GM23338 (cell line): ENCODE measurements at regions not wholly inside any gene's neighbourhood (a gene's known extent, or its start where the extent isn't known, plus 50 kb on each side); places are given as distances from the start of the nearest gene placed in this dataset.
A peak's percentile ranks its signal among the peaks of the same experiment; 100 is the strongest.

Experiments
- ATAC-seq: fragments of 200-7000 bp; cut with Tn5 transposase; 3 replicates; pipeline ENCODE4 v1.9.1; 2020
- DNase-seq: peaks from one replicate; pipeline ENCODE4 v3.0.0-alpha.2; 2015; ENCODE audit warnings: low spot score
- H2AFZ ChIP-seq: fragments of 200-600 bp; sonication (generic); 2 replicates; pipeline ENCODE4 v1.8.0; 2016; ENCODE audit warnings: antibody characterized with exemption, mild to moderate bottlenecking, moderate library complexity
- H3F3A ChIP-seq: fragments of 200-600 bp; sonication (generic); replicated peaks from 2 replicates; pipeline ENCODE4 v1.8.0; 2017; ENCODE audit warnings: antibody characterized with exemption, mixed run types, low read depth
- H3K27ac ChIP-seq: fragments of 200-600 bp; sonication (generic); 2 replicates; pipeline ENCODE4 v1.6.1; 2016; ENCODE audit warnings: low read depth
- H3K27me3 ChIP-seq: fragments of 200-600 bp; sonication (generic); 2 replicates; pipeline ENCODE4 v1.8.0; 2016; ENCODE audit warnings: mild to moderate bottlenecking, mixed run types, moderate library complexity; ENCODE audit not compliant: insufficient read depth
- H3K36me3 ChIP-seq: fragments of 200-600 bp; sonication (generic); 2 replicates; pipeline ENCODE4 v1.8.0; 2016; ENCODE audit warnings: mild to moderate bottlenecking; ENCODE audit not compliant: insufficient read depth
- H3K4me1 ChIP-seq: fragments of 200-600 bp; sonication (generic); 2 replicates; pipeline ENCODE4 v1.8.0; 2016; ENCODE audit warnings: mild to moderate bottlenecking, moderate library complexity; ENCODE audit not compliant: insufficient read depth
- H3K4me2 ChIP-seq: fragments of 200-600 bp; sonication (generic); 2 replicates; pipeline ENCODE4 v1.7.1; 2017; ENCODE audit warnings: mixed run types
- H3K4me3 ChIP-seq: fragments of 200-600 bp; sonication (generic); 2 replicates; pipeline ENCODE4 v1.6.1; 2016; ENCODE audit warnings: mixed run types
- H3K79me2 ChIP-seq: fragments of 200-600 bp; sonication (generic); replicated peaks from 2 replicates; pipeline ENCODE4 v1.8.0; 2017; ENCODE audit warnings: mild to moderate bottlenecking; ENCODE audit not compliant: insufficient read depth
- H3K9me2 ChIP-seq: fragments of 200-600 bp; sonication (generic); 2 replicates; pipeline ENCODE4 v1.8.0; 2017; ENCODE audit not compliant: insufficient read depth
- H4K20me1 ChIP-seq: fragments of 200-600 bp; sonication (generic); replicated peaks from 2 replicates; pipeline ENCODE4 v1.8.0; 2017; ENCODE audit warnings: mild to moderate bottlenecking; ENCODE audit not compliant: insufficient read depth
- H3K27ac Mint-ChIP-seq: 2 replicates; pipeline ENCODE4 v1.8.0; 2020; ENCODE audit warnings: inconsistent platforms, mild to moderate bottlenecking, moderate library complexity, mixed read lengths
- H3K27me3 Mint-ChIP-seq: 3 replicates; pipeline ENCODE4 v1.8.0; 2022; ENCODE audit warnings: low read depth, mild to moderate bottlenecking, moderate library complexity, mixed read lengths, inconsistent platforms; ENCODE audit not compliant: insufficient read depth, poor library complexity
- H3K36me3 Mint-ChIP-seq: 3 replicates; pipeline ENCODE4 v1.8.0; 2021; ENCODE audit warnings: low read depth, mild to moderate bottlenecking, inconsistent platforms, moderate library complexity, mixed read lengths
- H3K4me1 Mint-ChIP-seq: 3 replicates; pipeline ENCODE4 v1.8.0; 2020; ENCODE audit warnings: mild to moderate bottlenecking, inconsistent platforms, mixed read lengths
- H3K4me3 Mint-ChIP-seq: 3 replicates; pipeline ENCODE4 v1.8.0; 2021; ENCODE audit warnings: moderate library complexity, mild to moderate bottlenecking, inconsistent platforms, mixed read lengths
- H3K9me3 Mint-ChIP-seq: 3 replicates; pipeline ENCODE4 v1.8.0; 2020; ENCODE audit warnings: moderate library complexity, mild to moderate bottlenecking, inconsistent platforms, mixed read lengths
- CREB1 ChIP-seq: fragments of 250-450 bp; sonication (Bioruptor Pico); IDR thresholded peaks from 2 replicates; pipeline ENCODE4 v1.5.0; 2020; ENCODE audit warnings: low read depth, mild to moderate bottlenecking, moderate library complexity
- EZH2 ChIP-seq: fragments of 200-600 bp; sonication (generic); IDR thresholded peaks from one replicate; pipeline ENCODE4 v1.8.0; 2017; ENCODE audit warnings: antibody characterized with exemption, mild to moderate bottlenecking, low read depth; ENCODE audit not compliant: unreplicated experiment
- EZH2phosphoT487 ChIP-seq: fragments of 200-600 bp; sonication (generic); IDR thresholded peaks from one replicate; pipeline ENCODE4 v1.8.1; 2018; ENCODE audit warnings: antibody characterized with exemption; ENCODE audit not compliant: unreplicated experiment
- JUNB ChIP-seq: IDR thresholded peaks from one replicate; pipeline ENCODE4 v1.6.1; 2016; ENCODE audit warnings: antibody characterized with exemption; ENCODE audit not compliant: unreplicated experiment
- NANOG ChIP-seq: IDR thresholded peaks from 2 replicates; pipeline ENCODE4 v1.6.1; 2016; ENCODE audit warnings: antibody characterized with exemption, borderline replicate concordance
- POLR2AphosphoS5 ChIP-seq: IDR thresholded peaks from 2 replicates; pipeline ENCODE4 v1.6.1; 2016; ENCODE audit warnings: antibody characterized with exemption, low read depth
- STAT1 ChIP-seq: IDR thresholded peaks from one replicate; pipeline ENCODE4 v1.6.1; 2016; ENCODE audit warnings: antibody characterized with exemption; ENCODE audit not compliant: unreplicated experiment
- ZNF114 ChIP-seq: fragments of 250-450 bp; sonication (Bioruptor Pico); IDR thresholded peaks from 2 replicates; pipeline ENCODE4 v1.5.0; 2020; ENCODE audit warnings: mild to moderate bottlenecking, moderate library complexity
- ZNF331 ChIP-seq: fragments of 250-450 bp; sonication (Bioruptor Pico); IDR thresholded peaks from 2 replicates; pipeline ENCODE4 v1.5.0; 2020; ENCODE audit warnings: low read depth, mild to moderate bottlenecking, moderate library complexity
- TF ChIP-seq, protein P1 (sequence below), 2 experiments: fragments of 200-600 bp in 1 of 2; sonication (generic) in 1 of 2; conservative IDR thresholded peaks; 2 replicates each; pipeline versions ENCODE4 v1.5.1 to v1.6.1; 2016 to 2017; ENCODE audit warnings: antibody characterized with exemption in 2 of 2, low read depth in 2 of 2, mild to moderate bottlenecking in 2 of 2, moderate library complexity in 1 of 2
- TF ChIP-seq, protein P2 (sequence below): IDR thresholded peaks from 2 replicates; pipeline ENCODE4 v1.6.1; 2016; ENCODE audit warnings: antibody characterized with exemption
- TF ChIP-seq, protein P3 (sequence below): IDR thresholded peaks from one replicate; pipeline ENCODE4 v1.6.1; 2018; ENCODE audit warnings: antibody characterized with exemption; ENCODE audit not compliant: unreplicated experiment
- TF ChIP-seq, protein P4 (sequence below): fragments of 250-450 bp; sonication (Bioruptor Pico); IDR thresholded peaks from 2 replicates; pipeline ENCODE4 v1.5.0; 2020; ENCODE audit warnings: mild to moderate bottlenecking, moderate library complexity

DNA sequence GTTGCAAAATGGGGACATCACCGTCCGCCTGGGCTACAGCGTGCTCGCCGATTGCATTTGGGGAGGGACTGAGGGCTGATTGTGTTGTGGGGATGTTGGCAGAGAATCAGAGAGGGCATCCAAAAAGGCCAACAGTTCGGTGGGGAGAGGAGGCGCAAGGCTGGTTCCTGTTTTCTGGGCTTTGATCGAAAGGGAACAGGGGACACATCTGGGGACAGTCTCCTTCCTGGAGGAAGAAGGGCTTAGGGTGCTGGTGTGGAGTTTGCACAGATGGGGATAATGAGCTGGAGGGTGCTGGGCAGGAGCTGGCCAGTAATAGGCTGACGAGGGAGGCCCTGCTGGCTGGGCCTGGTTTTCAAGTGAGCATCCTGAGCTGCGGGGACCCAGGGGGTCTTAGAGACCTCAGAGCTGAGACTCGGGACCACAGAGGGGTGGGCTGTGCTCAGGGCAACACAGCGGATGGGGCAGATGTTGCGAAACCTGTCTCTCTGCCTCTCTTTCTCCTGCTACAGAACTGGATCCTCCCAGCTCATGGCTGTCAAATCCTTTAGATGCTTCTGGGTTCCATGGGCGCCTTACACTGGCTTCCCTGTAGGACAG, 288.7 kb downstream of the SEC14L1 start:
- Histone ChIP-seq H3K4me1 (peaks cover 38% of the 10 kb centered on the region), H3K9me2 (no peaks in the 10 kb centered on the region), H3K79me2 (peaks cover 59% of the 10 kb centered on the region), H3K27ac (no peak overlapping the region), H3K4me3 (no peak overlapping the region), H3K36me3 (no peaks in the 10 kb centered on the region), H3K27me3 (no peaks in the 10 kb centered on the region), H4K20me1 (peaks cover 5% of the 10 kb centered on the region), H2AFZ (no peak overlapping the region), H3F3A (0 out of 2 replicates have a peak, but pooled peaks cover 5% of the 10 kb centered on the region), H3K4me2 (peak overlapping the region; percentile 61; the same call in 1 of the 2 replicates)
- no peaks in the 10 kb centered on the region for H3K36me3 Mint-ChIP-seq
- peak; percentile 7; the same call in 1 of the 3 replicates for ATAC-seq
- TF ChIP-seq, protein P1, sequence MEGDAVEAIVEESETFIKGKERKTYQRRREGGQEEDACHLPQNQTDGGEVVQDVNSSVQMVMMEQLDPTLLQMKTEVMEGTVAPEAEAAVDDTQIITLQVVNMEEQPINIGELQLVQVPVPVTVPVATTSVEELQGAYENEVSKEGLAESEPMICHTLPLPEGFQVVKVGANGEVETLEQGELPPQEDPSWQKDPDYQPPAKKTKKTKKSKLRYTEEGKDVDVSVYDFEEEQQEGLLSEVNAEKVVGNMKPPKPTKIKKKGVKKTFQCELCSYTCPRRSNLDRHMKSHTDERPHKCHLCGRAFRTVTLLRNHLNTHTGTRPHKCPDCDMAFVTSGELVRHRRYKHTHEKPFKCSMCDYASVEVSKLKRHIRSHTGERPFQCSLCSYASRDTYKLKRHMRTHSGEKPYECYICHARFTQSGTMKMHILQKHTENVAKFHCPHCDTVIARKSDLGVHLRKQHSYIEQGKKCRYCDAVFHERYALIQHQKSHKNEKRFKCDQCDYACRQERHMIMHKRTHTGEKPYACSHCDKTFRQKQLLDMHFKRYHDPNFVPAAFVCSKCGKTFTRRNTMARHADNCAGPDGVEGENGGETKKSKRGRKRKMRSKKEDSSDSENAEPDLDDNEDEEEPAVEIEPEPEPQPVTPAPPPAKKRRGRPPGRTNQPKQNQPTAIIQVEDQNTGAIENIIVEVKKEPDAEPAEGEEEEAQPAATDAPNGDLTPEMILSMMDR (conservative IDR thresholded peaks at IDR 0.05; ENCODE audit: low read depth in 2 of 2), result no peak
- TF ChIP-seq ZNF114 (no peak), STAT1 (no peak), JUNB (no peak), EZH2phosphoT487 (no peak), CREB1 (no peak), POLR2AphosphoS5 (no peak), ZNF331 (CRISPR knock-in tag) (no peak), NANOG (no peak), EZH2 (no peak)
- TF ChIP-seq, protein P2, sequence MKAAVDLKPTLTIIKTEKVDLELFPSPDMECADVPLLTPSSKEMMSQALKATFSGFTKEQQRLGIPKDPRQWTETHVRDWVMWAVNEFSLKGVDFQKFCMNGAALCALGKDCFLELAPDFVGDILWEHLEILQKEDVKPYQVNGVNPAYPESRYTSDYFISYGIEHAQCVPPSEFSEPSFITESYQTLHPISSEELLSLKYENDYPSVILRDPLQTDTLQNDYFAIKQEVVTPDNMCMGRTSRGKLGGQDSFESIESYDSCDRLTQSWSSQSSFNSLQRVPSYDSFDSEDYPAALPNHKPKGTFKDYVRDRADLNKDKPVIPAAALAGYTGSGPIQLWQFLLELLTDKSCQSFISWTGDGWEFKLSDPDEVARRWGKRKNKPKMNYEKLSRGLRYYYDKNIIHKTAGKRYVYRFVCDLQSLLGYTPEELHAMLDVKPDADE, result no peak
- TF ChIP-seq, protein P3, sequence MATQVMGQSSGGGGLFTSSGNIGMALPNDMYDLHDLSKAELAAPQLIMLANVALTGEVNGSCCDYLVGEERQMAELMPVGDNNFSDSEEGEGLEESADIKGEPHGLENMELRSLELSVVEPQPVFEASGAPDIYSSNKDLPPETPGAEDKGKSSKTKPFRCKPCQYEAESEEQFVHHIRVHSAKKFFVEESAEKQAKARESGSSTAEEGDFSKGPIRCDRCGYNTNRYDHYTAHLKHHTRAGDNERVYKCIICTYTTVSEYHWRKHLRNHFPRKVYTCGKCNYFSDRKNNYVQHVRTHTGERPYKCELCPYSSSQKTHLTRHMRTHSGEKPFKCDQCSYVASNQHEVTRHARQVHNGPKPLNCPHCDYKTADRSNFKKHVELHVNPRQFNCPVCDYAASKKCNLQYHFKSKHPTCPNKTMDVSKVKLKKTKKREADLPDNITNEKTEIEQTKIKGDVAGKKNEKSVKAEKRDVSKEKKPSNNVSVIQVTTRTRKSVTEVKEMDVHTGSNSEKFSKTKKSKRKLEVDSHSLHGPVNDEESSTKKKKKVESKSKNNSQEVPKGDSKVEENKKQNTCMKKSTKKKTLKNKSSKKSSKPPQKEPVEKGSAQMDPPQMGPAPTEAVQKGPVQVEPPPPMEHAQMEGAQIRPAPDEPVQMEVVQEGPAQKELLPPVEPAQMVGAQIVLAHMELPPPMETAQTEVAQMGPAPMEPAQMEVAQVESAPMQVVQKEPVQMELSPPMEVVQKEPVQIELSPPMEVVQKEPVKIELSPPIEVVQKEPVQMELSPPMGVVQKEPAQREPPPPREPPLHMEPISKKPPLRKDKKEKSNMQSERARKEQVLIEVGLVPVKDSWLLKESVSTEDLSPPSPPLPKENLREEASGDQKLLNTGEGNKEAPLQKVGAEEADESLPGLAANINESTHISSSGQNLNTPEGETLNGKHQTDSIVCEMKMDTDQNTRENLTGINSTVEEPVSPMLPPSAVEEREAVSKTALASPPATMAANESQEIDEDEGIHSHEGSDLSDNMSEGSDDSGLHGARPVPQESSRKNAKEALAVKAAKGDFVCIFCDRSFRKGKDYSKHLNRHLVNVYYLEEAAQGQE, result no peak
- TF ChIP-seq, protein P4, sequence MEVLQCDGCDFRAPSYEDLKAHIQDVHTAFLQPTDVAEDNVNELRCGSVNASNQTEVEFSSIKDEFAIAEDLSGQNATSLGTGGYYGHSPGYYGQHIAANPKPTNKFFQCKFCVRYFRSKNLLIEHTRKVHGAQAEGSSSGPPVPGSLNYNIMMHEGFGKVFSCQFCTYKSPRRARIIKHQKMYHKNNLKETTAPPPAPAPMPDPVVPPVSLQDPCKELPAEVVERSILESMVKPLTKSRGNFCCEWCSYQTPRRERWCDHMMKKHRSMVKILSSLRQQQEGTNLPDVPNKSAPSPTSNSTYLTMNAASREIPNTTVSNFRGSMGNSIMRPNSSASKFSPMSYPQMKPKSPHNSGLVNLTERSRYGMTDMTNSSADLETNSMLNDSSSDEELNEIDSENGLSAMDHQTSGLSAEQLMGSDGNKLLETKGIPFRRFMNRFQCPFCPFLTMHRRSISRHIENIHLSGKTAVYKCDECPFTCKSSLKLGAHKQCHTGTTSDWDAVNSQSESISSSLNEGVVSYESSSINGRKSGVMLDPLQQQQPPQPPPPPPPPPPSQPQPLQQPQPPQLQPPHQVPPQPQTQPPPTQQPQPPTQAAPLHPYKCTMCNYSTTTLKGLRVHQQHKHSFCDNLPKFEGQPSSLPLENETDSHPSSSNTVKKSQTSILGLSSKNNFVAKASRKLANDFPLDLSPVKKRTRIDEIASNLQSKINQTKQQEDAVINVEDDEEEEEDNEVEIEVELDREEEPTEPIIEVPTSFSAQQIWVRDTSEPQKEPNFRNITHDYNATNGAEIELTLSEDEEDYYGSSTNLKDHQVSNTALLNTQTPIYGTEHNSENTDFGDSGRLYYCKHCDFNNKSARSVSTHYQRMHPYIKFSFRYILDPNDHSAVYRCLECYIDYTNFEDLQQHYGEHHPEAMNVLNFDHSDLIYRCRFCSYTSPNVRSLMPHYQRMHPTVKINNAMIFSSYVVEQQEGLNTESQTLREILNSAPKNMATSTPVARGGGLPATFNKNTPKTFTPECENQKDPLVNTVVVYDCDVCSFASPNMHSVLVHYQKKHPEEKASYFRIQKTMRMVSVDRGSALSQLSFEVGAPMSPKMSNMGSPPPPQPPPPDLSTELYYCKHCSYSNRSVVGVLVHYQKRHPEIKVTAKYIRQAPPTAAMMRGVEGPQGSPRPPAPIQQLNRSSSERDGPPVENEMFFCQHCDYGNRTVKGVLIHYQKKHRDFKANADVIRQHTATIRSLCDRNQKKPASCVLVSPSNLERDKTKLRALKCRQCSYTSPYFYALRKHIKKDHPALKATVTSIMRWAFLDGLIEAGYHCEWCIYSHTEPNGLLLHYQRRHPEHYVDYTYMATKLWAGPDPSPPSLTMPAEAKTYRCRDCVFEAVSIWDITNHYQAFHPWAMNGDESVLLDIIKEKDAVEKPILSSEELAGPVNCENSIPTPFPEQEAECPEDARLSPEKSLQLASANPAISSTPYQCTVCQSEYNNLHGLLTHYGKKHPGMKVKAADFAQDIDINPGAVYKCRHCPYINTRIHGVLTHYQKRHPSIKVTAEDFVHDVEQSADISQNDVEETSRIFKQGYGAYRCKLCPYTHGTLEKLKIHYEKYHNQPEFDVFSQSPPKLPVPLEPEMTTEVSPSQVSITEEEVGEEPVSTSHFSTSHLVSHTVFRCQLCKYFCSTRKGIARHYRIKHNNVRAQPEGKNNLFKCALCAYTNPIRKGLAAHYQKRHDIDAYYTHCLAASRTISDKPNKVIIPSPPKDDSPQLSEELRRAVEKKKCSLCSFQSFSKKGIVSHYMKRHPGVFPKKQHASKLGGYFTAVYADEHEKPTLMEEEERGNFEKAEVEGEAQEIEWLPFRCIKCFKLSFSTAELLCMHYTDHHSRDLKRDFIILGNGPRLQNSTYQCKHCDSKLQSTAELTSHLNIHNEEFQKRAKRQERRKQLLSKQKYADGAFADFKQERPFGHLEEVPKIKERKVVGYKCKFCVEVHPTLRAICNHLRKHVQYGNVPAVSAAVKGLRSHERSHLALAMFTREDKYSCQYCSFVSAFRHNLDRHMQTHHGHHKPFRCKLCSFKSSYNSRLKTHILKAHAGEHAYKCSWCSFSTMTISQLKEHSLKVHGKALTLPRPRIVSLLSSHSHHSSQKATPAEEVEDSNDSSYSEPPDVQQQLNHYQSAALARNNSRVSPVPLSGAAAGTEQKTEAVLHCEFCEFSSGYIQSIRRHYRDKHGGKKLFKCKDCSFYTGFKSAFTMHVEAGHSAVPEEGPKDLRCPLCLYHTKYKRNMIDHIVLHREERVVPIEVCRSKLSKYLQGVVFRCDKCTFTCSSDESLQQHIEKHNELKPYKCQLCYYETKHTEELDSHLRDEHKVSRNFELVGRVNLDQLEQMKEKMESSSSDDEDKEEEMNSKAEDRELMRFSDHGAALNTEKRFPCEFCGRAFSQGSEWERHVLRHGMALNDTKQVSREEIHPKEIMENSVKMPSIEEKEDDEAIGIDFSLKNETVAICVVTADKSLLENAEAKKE (CRISPR knock-in tag), result no peak
- peaks cover 14% of the 10 kb centered on the region for H3K27me3 Mint-ChIP-seq
- peaks cover 75% of the 10 kb centered on the region for H3K4me1 Mint-ChIP-seq
- no peak for DNase-seq
- no peak overlapping the region for H3K4me3 Mint-ChIP-seq
- peak overlapping the region; percentile 9 for H3K27ac Mint-ChIP-seq
- no peaks in the 10 kb centered on the region for H3K9me3 Mint-ChIP-seq
